ENCODE measurements at regions not wholly inside any gene's neighbourhood (a gene's known extent, or its start where the extent isn't known, plus 50 kb on each side); places are given as distances from the start of the nearest gene placed in this dataset.

DNA sequence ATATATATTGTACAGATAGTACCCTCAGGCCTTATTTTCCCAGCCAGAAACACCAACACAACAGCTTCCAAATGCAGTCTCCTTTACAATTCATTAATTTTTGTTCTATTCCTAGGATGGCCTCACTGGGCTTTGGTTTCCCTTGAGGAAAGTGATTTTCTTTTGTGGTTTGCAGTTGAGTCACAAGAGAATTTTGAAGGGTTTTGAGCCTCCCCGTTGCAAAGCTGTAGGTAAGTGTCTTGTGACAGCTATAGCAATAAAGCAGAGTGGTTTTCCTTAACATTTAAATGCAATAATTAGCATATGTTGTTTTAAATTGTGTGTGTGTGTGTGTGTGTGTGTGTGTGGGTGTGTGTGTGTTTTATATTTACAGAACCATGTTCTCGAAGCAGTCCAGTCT lies 54.1 kb upstream of the WDR17 start:
- DNase-seq (ENCODE audit: low spot score) = no peak

DNA sequence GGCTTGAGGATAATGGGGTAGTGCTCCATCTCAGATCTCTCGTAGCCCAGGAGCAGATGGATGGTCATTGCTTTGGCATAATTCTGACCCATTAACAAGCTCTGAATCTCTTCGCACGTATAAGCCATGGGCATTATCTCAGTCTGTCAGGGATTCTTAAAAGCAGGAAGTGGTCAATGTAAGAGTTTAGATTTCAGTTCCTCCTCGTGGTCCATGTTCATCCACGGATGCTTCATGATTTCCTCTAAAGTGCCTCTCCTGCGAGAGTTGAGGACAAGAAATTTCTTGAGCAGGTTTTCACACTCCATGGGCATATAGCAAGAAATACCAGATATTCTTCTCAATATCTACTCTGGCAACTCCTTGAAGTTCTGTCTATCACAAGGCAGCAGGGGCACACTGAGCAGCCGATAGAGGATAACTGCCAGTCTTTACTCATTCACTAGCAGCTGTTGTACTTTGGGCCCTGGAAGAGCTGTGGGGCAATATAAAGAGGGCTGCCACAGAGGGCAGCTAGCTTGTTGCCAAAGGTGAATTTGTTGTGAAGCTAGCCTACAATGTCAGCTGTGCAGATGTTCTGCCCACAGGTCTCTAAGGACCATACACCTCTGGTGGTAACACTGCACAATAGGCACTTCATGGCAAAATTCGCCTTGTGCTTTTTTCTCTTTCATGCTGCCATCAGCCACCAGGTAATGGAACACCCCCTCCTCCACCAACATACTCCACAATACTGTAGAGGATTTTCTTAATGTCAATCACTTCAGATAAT lies 52.0 kb upstream of the WDR17 start:
- no peak for DNase-seq (ENCODE audit: low spot score)

DNA sequence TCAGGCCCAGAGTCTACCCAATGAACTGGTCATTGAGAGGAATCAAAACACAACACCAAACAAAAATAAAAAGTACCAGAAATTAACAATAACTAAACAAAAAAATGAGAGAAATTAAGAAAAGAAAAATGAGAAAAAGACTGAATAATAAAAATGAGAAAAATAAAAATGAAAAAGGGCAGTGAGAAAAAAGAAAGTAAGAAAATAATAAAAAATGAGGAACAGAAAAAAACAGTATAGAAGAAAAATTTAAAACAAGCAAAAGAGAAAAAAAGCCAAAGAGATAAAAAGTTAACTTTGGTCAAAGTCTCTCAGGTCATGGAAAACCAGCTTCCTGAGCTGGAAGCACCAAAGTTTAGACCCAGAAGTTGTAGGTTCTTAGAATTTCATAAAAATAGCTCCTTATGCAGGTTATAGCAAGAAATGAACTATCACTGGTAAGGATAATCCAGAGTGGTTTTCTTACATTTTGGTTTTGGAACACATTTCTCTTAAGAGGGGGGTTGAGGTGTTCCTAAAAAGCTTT lies 51.0 kb upstream of the WDR17 start:
- no peak for DNase-seq (ENCODE audit: low spot score)

All from H4 (cell line).